NCI-H187 treated with DMSO at 0.1 percent for 48 hours (cell line): ENCODE measurements at regions not wholly inside any gene's neighbourhood (a gene's known extent, or its start where the extent isn't known, plus 50 kb on each side); places are given as distances from the start of the nearest gene placed in this dataset.
"Not testable (repeated sequence)": the region's sequence is repeated elsewhere in the genome, so short reads cannot be mapped to it uniquely, and the experiment has no call there.

ENCODE experiments used
- DNase-seq: peaks from one replicate; lab custom pipeline; 2025; lab: John Stamatoyannopoulos, UW

DNA sequence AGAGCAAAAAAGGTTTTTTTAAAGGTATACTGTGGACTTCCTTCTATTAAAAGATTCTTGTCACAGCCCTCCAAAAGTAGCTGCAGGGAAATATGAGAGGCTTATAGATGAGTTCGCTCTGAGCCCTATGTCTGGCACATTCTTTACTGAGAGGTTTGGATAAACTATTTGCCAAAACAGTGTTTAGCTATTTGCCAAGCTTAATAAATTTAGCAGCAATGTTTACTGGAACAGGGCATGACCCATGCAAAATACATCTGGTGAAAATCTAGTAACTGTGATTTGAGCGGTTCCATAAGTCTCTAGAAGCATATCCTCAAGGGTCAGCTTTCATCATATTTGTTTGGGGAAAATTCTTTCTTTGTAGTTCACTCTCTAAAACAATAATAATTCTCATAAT is 1696.7 kb upstream of the PIK3C3 start:
- no peak for DNase-seq

DNA sequence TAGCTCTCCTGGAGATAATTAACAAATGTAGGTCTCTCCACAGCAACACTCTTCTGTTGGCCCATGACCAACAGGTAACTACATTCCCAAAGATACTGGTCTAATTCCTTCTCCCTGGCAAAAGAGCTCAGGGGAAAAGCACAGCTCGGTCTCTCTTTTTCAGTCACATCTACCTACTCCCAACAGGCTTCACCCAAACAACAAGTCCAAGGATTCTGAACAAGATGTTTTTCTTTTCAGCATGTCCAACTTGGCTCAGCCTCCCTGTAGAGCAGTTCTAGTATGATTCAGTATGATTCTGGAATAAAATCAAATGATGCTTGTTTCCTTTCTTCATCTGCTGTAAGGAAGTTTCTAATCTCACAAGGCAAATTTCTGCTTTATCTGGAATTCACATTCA is 1704.8 kb upstream of the PIK3C3 start:
- no peak for DNase-seq

DNA sequence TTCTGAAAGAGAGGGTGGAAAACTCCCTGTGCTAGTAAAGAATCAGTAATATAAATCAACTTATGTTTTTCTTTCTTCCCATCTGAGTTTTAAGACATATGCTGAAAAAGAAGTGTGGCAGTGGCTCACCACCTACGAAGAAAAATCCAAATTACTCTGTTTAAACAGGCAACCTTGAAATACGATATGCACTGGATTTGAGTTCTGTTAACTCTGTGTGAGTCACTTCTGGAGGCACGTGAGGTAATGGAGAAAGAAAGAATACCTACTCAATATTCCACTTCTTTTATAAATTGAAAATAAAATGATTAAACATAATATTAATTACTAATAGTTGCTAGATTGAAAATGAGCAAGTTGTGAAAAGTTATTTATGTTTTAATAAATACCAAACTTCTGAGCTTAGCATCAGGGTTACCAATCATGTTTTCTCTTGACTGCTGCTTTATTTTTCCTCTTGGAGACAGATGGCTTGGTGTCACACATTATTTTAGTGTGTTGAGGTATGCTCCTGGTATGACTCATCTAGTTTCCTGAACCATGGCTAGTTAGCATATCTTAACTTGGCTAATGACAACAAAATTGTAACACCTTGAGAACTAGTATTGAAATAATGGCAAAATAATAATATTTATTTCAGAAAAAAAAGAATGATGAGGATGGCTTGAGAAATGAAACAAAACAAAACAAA is 1705.5 kb upstream of the PIK3C3 start:
- no peak for DNase-seq

DNA sequence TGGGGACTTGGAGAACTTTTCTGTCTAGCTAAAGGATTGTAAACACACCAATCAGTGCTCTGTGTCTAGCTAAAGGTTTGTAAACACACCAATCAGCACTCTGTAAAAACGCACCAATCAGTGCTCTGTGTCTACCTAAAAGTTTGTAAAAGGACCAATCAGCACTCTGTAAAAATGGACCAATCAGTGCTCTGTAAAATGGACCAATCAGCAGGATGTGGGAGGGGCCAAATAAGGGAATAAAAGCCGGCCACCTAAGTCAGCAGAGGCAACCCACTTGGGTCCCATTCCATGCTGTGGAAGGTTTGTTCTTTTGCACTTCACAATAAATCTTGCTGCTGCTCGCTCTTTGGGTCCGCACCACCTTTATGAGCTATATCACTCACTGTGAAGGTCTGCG is 1709.4 kb upstream of the PIK3C3 start:
- not testable (repeated sequence) for DNase-seq

DNA sequence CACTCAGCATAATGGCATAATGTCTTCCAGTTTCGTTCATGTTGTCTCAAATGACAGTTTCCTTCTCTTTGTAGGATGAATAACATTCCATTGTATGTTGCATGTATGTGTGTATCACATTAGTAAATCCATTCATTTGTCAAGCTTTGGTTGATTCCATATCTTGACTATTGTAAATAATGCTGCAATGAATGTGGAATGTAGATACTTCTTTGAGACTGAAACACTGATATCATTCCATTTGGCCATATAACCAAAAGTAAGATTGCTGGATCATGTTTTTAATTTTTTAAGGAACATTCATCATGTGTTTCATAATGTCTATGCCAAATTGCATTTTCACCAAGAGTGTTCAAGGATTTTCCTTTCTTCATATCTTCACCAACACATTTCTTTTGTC is 1711.4 kb upstream of the PIK3C3 start:
- no peak for DNase-seq

DNA sequence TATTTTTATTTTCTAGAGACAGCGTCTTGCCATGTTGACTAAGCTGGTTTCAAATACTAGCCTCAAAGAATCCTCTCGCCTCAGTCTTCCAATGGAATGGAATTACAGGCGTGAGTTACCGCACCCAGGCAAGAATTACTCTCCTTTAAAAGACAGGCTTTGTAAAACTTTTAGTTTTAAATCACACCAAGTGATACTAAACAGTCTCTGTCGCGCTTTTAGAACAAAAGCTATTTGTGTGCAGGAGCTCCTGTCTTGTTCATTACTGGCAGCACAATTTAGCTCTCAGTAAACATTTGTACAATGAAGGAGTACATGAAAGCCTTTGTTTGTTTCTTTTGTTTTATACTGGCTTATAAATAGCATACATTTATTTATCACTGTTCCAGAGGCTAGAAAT is 1719.2 kb upstream of the PIK3C3 start:
- DNase-seq, result no peak

DNA sequence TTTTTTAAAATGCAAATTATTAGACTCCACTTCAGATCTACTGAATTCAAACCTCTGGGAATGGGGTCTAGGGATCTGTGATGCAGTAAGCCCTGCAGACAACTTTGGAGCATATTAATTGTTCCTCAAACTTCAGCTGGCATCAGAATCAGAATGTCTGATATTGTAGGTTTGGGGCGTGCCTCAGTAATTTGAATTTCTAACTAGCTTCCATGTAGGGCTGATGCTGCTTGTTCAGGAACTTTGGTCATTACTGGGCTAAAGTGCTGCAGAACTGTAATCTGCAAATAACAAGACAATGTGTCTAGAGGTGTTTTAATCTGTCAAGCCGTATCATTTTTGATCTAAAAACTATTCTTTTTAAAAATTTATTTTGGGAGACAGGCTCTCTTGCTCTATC is 1719.7 kb upstream of the PIK3C3 start:
- no peak for DNase-seq

DNA sequence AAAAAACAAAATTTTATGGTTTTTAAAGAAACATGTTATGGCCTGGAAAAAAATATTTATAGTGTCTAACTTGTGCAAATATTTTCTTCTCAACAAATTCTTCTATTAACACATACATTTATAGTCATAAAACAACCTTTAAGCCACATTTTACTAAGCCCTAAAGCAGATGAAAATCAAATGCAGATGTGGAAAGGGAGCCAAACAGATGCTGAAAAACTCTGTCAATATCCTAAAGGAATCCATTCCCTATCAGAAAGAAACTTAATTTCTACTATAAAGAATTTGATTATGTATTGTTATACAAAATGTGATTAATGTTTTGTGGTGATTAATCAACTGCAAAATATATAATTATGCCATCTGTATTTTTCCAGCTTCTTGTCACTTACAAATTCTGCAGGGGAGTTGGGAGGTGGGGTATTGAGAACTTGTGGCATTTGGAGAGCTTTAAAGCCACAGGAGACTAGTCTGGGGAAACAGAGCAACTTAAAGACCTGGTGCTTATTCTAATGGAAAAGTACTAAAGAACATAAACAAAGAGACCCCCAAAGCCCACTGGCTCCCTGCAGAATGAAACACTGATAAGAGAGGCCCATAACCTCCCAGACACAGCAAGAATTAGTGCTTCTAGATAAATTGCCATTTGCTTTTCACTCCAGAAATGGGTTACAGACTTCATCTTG is 1721.0 kb upstream of the PIK3C3 start:
- DNase-seq, result no peak

DNA sequence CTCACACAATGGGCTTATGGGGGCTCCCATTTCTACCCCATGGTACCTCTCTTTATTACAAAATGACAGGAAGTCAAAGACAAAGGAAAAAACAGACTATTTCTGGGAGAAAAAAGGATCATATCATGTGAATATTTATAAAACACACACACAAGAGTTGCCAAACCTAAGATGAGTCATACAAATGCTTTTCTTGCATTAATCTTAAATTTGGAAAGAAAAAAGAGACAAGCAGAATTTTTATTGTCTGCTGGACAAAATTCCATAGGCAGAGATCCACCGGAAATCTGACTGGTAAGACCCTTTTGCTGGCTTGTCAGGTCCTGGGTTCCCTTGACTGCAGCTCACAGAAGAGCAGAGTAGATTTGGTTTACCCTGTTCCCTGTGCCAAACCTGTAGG is 1732.3 kb upstream of the PIK3C3 start:
- DNase-seq, result no peak

DNA sequence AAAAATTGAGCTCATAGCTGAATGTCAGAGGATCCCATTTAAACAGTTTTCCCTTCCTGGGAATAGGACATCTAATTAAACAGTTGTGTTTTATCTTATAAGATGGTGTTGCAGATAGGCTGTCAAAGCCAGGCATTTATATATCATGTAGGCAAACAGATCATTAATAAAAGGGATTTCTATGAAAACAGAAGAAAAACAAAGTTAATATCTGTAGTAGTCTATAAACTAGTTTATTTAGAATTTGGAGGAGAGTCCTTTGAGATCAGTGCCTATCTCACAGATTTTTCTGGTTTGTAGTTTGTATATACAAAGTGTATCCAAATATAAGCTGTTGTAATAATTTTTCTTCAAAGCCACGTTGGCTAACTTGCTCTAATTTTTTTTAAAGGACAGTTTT is 1738.2 kb upstream of the PIK3C3 start:
- no peak for DNase-seq

DNA sequence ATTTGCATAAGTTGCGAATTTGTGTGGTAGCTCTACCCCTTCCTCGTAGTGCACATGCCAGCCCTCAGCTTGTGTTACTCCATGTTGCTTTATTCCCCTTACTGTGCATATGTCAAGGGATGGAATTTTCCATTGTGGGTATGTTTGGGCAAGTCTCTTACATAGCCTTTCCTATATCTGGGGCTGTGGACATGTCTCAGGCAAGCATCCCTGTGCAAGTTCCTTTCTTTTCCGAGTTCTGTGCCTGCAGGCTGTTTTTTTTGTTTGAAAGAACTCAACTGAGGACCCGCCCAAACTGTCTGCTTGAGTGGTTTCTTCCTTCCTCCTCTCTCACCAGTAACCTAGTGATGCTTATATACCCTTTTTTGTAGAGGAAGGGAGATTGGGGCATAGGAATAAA is 1739.1 kb upstream of the PIK3C3 start:
- no peak for DNase-seq

DNA sequence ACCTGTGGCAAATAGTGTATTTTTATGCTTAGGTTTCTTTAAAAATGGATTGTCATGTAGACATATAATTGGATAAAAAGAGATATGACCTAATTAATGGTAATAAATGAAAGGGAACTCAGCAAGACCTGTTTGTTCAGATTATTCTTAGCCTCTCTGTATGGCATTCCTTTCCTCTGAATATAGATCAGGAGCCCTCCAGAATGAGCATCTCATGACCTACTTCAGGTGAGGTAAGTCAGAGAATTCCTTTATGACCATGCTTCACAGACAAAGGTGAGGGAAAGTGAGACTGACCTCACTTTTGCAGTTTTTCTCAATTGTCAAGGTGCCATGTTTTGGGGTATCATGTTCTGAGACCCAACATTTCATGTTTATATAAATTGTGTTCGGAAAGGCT is 1744.3 kb upstream of the PIK3C3 start:
- no peak for DNase-seq

DNA sequence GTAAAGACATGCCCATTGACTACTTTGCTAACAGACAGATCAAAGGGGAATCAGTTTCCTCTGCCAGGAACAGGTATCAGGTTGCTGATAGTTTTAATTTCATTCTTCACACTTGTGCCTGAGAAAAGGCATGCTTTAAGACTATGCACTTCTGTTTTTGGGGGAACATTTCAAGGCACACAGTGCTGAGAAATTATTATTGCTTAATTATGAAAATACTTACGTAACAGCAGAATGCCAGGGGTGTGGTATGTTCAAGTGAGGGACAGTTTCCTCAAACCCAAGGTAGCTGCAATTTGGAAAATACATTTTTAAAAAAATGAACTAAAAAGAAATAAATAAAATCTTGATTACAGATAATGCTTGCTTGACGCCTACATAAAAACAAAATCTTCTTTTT is 1746.1 kb upstream of the PIK3C3 start:
- no peak for DNase-seq

DNA sequence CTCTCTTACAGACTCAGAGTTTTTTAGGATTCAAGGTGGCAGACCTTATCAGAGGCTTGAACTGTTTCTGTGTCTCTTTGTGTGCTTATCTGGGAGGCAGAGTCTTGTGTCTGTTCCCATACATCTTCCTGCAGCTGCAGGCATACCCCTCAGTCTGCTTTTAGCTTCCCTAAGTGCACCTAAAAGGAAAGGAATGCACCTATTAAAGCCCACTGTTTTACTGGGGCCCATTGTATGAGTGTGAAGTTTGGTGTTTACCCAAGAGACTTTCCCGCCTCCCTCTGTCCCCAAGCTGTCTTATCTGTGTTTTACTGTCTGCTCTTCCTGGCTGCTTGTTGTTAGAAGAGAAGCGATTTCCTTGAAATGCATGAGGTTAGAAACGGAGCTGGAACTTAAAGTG is 1757.3 kb upstream of the PIK3C3 start:
- DNase-seq, result no peak

DNA sequence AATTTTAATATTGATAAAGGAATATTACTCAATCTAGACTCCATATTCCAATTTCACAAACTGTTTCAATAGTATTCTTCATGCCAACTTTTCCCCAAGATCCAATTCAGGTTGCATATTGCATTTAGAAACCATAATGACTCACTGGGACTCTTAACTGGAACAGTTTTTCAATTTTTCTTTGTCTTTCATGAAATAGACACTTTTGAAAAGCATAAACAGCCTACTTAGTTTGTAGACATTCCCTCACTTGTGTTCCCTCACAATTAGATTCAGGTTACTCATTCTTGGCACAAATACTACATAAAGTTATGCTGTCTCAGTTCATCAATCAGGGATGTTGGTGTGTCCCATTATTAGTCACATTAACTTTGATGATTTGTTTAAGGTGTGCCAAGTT is 1768.4 kb upstream of the PIK3C3 start:
- no peak for DNase-seq

DNA sequence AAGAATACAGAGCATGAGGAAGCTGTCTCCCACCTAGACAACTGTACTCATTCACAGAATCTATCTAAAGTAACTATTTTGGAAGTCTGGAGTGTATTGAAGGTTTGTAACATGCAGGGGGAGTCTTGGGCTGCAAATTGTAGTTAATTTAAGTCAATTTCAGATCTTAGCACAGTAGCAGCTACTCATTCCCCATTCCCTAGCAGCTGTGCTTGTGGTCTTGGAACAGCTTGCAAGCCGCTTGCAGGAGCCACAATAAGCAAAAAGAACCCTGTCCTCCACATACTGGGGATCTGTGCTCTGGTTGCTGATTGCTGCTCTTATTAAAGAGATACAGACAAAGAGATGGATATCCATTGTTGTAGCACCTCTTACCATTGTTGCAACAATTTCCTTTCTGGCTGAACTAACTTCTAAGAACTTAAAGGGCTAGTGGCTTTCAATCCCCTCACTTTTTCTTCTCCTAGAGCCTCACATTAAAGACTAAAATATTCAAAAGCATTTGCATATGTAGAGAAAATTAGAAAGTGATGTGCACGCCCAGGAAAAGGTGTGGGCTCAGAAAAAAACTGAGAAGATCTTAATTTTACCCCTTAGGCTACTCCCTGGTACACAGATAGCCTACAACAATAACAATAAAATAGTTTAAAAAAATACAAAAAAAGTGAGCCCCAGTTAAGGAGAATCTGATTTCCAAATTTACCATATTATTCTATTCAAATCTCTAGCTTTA is 1775.1 kb upstream of the PIK3C3 start:
- DNase-seq, result no peak

DNA sequence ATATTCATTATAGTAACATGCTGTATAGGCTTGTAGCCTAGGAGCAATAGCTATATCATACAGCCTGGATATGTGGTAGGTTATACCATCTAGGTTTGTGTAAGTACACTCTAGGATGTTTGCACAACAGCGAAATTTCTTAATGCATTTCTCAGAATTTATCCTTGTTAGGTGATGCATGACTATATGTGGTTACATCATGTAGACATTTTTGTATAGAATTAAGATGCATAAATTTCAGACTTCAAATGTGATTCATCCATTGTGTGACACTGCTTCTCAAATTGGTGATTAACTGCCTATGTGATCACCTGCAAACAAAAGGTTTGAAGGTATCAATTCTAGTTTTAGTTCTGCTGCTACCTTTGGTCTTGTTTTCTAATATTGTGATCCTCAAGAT is 1787.0 kb upstream of the PIK3C3 start:
- DNase-seq, result no peak

DNA sequence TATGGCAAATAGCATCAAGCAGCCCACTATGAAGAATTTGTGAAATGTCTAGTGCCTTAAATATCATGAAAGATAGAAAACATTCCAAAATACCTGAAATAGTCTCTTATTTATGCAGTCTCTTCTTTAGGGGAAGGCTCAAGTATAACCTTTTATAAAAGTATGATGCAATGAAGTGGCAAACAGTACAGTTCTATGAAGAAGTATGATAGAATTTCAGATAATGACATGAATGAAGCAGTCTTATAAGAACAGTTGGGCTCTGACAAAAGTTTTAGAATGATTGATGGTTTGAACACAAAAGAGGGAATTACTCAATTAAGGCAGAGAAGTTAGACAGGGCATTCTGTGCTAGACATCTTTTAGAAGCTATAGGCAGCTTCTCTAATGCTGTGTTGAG is 1791.8 kb upstream of the PIK3C3 start:
- DNase-seq, result no peak

DNA sequence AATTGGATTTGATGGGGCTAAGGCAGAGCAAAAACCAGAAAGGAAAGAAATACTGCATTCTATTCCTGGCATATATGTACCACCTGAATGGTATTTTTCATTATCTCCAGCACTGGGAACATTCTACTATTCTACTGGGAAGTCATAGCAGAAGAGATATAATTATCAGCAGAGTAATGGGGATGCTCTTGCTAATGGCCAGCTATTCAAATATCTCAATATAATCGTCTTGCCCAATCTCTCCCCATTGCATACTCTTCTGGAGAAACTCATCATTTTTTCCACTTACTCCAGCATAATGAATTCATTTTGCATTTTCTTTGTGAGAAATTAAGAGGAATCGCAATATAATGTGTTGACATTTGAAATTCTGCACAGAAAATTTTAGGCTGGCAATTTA is 1794.7 kb upstream of the PIK3C3 start:
- DNase-seq, result no peak

DNA sequence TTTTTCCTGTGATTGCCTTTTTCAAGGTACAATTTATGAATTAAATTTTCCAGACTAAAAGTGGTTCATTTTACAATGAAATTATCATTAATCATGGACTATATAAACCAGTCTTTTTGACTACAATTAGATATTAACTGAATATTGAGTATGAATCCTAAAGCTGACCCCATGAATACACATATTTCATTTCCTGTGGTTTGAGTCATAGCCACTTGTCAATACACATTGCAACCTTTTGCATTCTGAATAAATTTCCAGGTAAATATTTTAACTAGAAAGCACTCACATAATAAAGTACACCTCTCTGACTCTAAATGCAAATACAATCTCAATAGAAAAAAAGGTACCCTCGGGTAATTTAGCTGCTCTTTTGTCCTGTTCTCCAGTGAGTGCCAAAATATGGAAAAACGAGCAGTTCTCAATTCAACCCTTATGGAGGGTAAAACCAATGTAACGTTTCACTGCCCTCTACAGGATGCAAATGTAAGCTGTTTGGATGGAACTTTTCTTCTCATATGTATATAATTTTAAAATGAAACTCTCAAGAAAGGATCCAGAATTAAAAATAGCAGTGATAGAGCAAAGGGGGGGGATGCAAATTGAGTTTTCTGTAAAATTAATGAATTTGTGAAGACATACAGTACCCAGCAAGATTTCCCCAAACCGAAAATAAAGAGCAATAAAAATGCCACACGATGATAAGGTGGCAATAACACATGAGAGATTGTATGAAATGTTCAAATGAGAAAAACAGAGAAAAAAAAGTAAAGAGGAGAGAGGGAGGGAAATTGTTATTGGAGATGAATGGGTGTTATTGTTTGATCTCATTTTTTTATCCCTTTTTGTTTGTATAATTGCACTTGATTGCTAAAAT is 1795.7 kb upstream of the PIK3C3 start:
- no peak for DNase-seq

DNA sequence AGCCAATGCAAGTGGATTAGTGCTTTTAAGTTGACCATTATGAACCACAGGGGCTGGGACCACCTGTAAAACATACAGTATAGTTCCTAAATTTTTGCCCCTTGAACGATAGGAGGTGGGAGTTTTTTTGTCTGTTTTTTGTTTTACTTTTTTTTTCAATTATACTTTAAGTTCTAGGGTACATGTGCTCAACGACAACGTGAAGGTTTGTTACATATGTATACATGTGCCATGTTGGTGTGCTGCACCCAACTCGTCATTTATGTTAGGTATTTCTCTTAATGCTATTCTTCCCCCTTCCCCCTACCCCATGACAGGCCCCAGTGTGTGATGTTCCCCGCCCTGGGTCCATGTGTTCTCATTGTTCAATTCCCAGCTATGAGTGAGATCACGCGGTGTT is 1797.9 kb upstream of the PIK3C3 start:
- no peak for DNase-seq

DNA sequence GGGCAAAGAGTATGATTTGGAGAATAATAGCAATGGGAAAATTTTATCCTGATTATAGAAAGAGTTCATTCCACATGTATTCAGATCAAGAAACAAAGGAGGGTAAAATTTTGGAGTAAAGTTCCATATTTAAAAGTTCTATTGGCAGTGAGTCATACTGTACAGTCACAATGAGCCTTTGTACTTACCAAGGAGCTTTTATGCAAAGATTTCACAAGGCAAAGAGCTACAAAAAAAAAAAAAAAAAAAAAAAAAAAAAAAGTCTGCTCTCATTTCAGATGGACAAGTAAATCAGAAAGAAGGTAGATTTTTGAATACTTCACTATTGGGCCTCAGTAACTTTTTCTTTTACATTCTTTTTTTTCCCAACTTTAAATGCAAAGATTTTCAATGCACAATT is 1802.2 kb upstream of the PIK3C3 start:
- no peak for DNase-seq
